ENCODE measurements at regions not wholly inside any gene's neighbourhood (a gene's known extent, or its start where the extent isn't known, plus 50 kb on each side); places are given as distances from the start of the nearest gene placed in this dataset.

- TF ChIP-seq HDAC2 (IDR thresholded peaks at IDR 0.05) = no peak
- no peak for TF ChIP-seq HSF4 (CRISPR knock-in tag; IDR thresholded peaks at IDR 0.05; ENCODE audit: borderline replicate concordance)
- TF ChIP-seq HNRNPK (IDR thresholded peaks at IDR 0.05; ENCODE audit: low read depth, low read length, poor library complexity, severe bottlenecking) = no peak
- peak; percentile 17; the same call in 1 of the 2 replicates for TF ChIP-seq EP300 (IDR thresholded peaks at IDR 0.05; ENCODE audit: low read length)
- TF ChIP-seq PRDM10 (IDR thresholded peaks at IDR 0.05; ENCODE audit: partially characterized antibody) = no peak
- no peak for TF ChIP-seq SIRT6 (IDR thresholded peaks at IDR 0.05; ENCODE audit: low read depth, low read length)
- no peak for TF ChIP-seq KLF16 (IDR thresholded peaks at IDR 0.05)
- TF ChIP-seq GATAD2A (IDR thresholded peaks at IDR 0.05) = no peak
- TF ChIP-seq PBX2 (CRISPR knock-in tag; IDR thresholded peaks at IDR 0.05; ENCODE audit: low read depth) = no peak
- no peak for TF ChIP-seq PBX2 (tag; conservative IDR thresholded peaks at IDR 0.05; ENCODE audit: low read depth)
- TF ChIP-seq ZNF212 (CRISPR knock-in tag; IDR thresholded peaks at IDR 0.05) = no peak
- no peak for TF ChIP-seq PREB (CRISPR knock-in tag; IDR thresholded peaks at IDR 0.05)
- TF ChIP-seq ZNF668 (CRISPR knock-in tag; IDR thresholded peaks at IDR 0.05) = no peak
- no peak for TF ChIP-seq PTTG1 (tag; IDR thresholded peaks at IDR 0.05; ENCODE audit: low read depth)
- TF ChIP-seq ATF2 (CRISPR knock-in tag; IDR thresholded peaks at IDR 0.05) = no peak
- peak; percentile 55 for TF ChIP-seq ARID1B (IDR thresholded peaks at IDR 0.05)
- no peak for TF ChIP-seq POLR2A (conservative IDR thresholded peaks at IDR 0.05)
- TF ChIP-seq MBD1 (CRISPR knock-in tag; IDR thresholded peaks at IDR 0.05) = no peak
These were observed 170.3 kb upstream of the FTMT start (continued) for GRCh38 chr5:121681229-121681855.

All from K562 (cell line).